HepG2 (cell line): ENCODE measurements at regions not wholly inside any gene's neighbourhood (a gene's known extent, or its start where the extent isn't known, plus 50 kb on each side); places are given as distances from the start of the nearest gene placed in this dataset.
A peak's percentile ranks its signal among the peaks of the same experiment; 100 is the strongest.

Experiments
- AGO2 ChIP-seq: fragments of 200-400 bp; formaldehyde crosslinking; optimal IDR thresholded peaks from 2 replicates; pipeline ENCODE3; 2017; ENCODE audit warnings: mild to moderate bottlenecking, low read depth, low read length, moderate library complexity
- ARHGAP35 ChIP-seq: sonication (generic); formaldehyde crosslinking; IDR thresholded peaks from 2 replicates; pipeline ENCODE4 v1.9.0; 2022; ENCODE audit warnings: mild to moderate bottlenecking, inconsistent platforms, moderate library complexity, missing genetic modification reagents, borderline replicate concordance
- ARID5B ChIP-seq: IDR thresholded peaks from 2 replicates; pipeline ENCODE4 v1.4.0; 2020; ENCODE audit warnings: mild to moderate bottlenecking, missing genetic modification reagents
- ASH2L ChIP-seq: fragments of 300-600, 200-600 bp; sonication (generic); IDR thresholded peaks from 2 replicates; pipeline ENCODE4 v1.7.0; 2017; ENCODE audit warnings: low read depth, mild to moderate bottlenecking, moderate library complexity, mixed read lengths, low read length; ENCODE audit not compliant: insufficient read length
- CENPX ChIP-seq: sonication (generic); formaldehyde crosslinking; IDR thresholded peaks from 2 replicates; pipeline ENCODE4 v1.9.0; 2021; ENCODE audit warnings: mild to moderate bottlenecking, missing genetic modification reagents, moderate library complexity
- GABPA ChIP-seq, 2 experiments: IDR thresholded peaks; 2 replicates each; pipeline ENCODE4 v1.6.1; 2011 to 2016; ENCODE audit warnings: low read depth in 2 of 2, low read length in 1 of 2, missing biosample characterization in 1 of 2, missing genetic modification characterization in 1 of 2
- HDAC2 ChIP-seq: sonication (generic); formaldehyde crosslinking; IDR thresholded peaks from 2 replicates; pipeline ENCODE4 v1.4.0; 2020; ENCODE audit warnings: missing genetic modification reagents
- HNRNPK ChIP-seq: fragments of 200-400 bp; formaldehyde crosslinking; IDR thresholded peaks from 2 replicates; pipeline ENCODE4 v1.6.1; 2018; ENCODE audit warnings: low read length, low read depth, moderate library complexity, mild to moderate bottlenecking; ENCODE audit not compliant: poor library complexity, severe bottlenecking
- NKX3-1 ChIP-seq: sonication (generic); formaldehyde crosslinking; IDR thresholded peaks from 2 replicates; pipeline ENCODE4 v1.5.0; 2020; ENCODE audit warnings: missing genetic modification reagents
- PAWR ChIP-seq: sonication (generic); formaldehyde crosslinking; IDR thresholded peaks from 2 replicates; pipeline ENCODE4 v1.4.0; 2020; ENCODE audit warnings: missing genetic modification reagents, mild to moderate bottlenecking, borderline replicate concordance
- RARA ChIP-seq: IDR thresholded peaks from 2 replicates; pipeline ENCODE4 v1.6.1; 2016; ENCODE audit warnings: missing genetic modification reagents, missing compliant biosample characterization
- SOX5 ChIP-seq: IDR thresholded peaks from 2 replicates; pipeline ENCODE4 v1.6.1; 2016; ENCODE audit warnings: borderline replicate concordance
- TBX3 ChIP-seq: fragments of 450-650 bp; IDR thresholded peaks from 2 replicates; pipeline ENCODE4 v1.6.1; 2017; ENCODE audit warnings: antibody characterized with exemption, mild to moderate bottlenecking, inconsistent platforms, borderline replicate concordance
- TIGD3 ChIP-seq: sonication (generic); formaldehyde crosslinking; IDR thresholded peaks from 2 replicates; pipeline ENCODE4 v1.5.1; 2020; ENCODE audit warnings: mild to moderate bottlenecking, missing genetic modification reagents, borderline replicate concordance
- ZNF616 ChIP-seq: sonication (generic); formaldehyde crosslinking; IDR thresholded peaks from 2 replicates; pipeline ENCODE4 v1.5.0; 2020; ENCODE audit warnings: low read depth, mild to moderate bottlenecking, missing genetic modification reagents
- ZNF672 ChIP-seq: sonication (generic); formaldehyde crosslinking; IDR thresholded peaks from 2 replicates; pipeline ENCODE4 v1.8.1; 2022; ENCODE audit warnings: missing genetic modification reagents
- ZNF674 ChIP-seq: sonication (generic); formaldehyde crosslinking; IDR thresholded peaks from 2 replicates; pipeline ENCODE4 v1.5.0; 2020; ENCODE audit warnings: low read depth, mild to moderate bottlenecking, missing genetic modification reagents
- ZNF720 ChIP-seq: sonication (generic); formaldehyde crosslinking; IDR thresholded peaks from 2 replicates; pipeline ENCODE4 v1.4.0; 2020; ENCODE audit warnings: missing genetic modification reagents
- ZNF790 ChIP-seq: sonication (generic); formaldehyde crosslinking; IDR thresholded peaks from 2 replicates; pipeline ENCODE4 v1.8.0; 2022; ENCODE audit warnings: missing genetic modification reagents, mild to moderate bottlenecking, borderline replicate concordance
- ZNF878 ChIP-seq: sonication (generic); formaldehyde crosslinking; IDR thresholded peaks from 2 replicates; pipeline ENCODE4 v1.8.1; 2023; ENCODE audit warnings: mild to moderate bottlenecking, missing genetic modification reagents, moderate library complexity

- TF ChIP-seq ZNF878 (no peak), TIGD3 (no peak), ARHGAP35 (no peak), NKX3-1 (CRISPR knock-in tag) (0 out of 2 replicates have a peak, but pooled peaks have one; percentile 5), ARID5B (no peak), GABPA (IDR thresholded peaks at IDR 0.05; ENCODE audit: low read depth, low read length) (no peak), GABPA (CRISPR knock-in tag; IDR thresholded peaks at IDR 0.05; ENCODE audit: low read depth) (peak; percentile 56), ZNF674 (CRISPR knock-in tag) (no peak), TBX3 (no peak), RARA (CRISPR knock-in tag) (no peak), HDAC2 (CRISPR knock-in tag) (no peak), ZNF616 (no peak), ZNF672 (no peak), PAWR (CRISPR knock-in tag) (no peak), ASH2L (no peak), CENPX (CRISPR knock-in tag) (no peak), HNRNPK (no peak), SOX5 (CRISPR knock-in tag) (no peak), ZNF790 (CRISPR knock-in tag) (no peak), ZNF720 (CRISPR knock-in tag) (no peak), AGO2 (no peak)
Observed at GRCh38 chr6:26250698-26251044, 114.3 kb upstream of the BTN3A2 start (continued).
